HCT116 (cell line): ENCODE measurements at regions not wholly inside any gene's neighbourhood (a gene's known extent, or its start where the extent isn't known, plus 50 kb on each side); places are given as distances from the start of the nearest gene placed in this dataset.

Source experiments
- ATAC-seq: fragments of 200-7000 bp; cut with Tn5 transposase; 2 replicates; pipeline ENCODE4 v1.9.1; 2020; ENCODE audit warnings: mild to moderate bottlenecking, moderate library complexity
- BruUV-seq: library from RNA; stranded (reverse); fragments of 400-500 nt; replicated peaks from 2 replicates; lab custom pipeline; 2021; lab: Mats Ljungman, UMichigan
- CTCF ChIA-PET: fragments of 300-600 bp; sonication (Branson Sonifier 250); formaldehyde crosslinking; loops from one replicate; lab custom pipeline; 2021; ENCODE audit warnings: antibody characterized with exemption; lab: Charles Lee
- POLR2A ChIA-PET: fragments of 300-600, 350-600 bp; sonication (Branson Sonifier 250); formaldehyde crosslinking; loops from one replicate; lab custom pipeline; 2021; ENCODE audit warnings: antibody characterized with exemption; lab: Charles Lee
- RAD21 ChIA-PET, 2 experiments: fragments of 300-600 bp; sonication (Branson Sonifier 250); formaldehyde crosslinking; loops; one replicate each; lab custom pipeline; 2023; ENCODE audit warnings: low total read pairs in 2 of 2; ENCODE audit not compliant: uncharacterized antibody in 2 of 2, unreplicated experiment in 2 of 2, low non-redundant PET in 1 of 2; lab: Charles Lee
- DNase-seq: peaks from one replicate; pipeline ENCODE4 v3.0.0-alpha.2; 2010; ENCODE audit warnings: low read depth, low spot score
- H2AFZ ChIP-seq: fragments of 200-600 bp; shearing (Covaris generic), sonication (generic); 2 replicates; pipeline ENCODE4 v1.6.1; 2017; ENCODE audit warnings: low read depth, mixed run types, mixed read lengths, antibody characterized with exemption, low read length; ENCODE audit not compliant: poor library complexity, severe bottlenecking
- H3K27ac ChIP-seq: 2 replicates; pipeline ENCODE4 v1.5.1; 2012; ENCODE audit warnings: low read depth, low read length
- H3K27me3 ChIP-seq: fragments of 200-600 bp; sonication (generic); 2 replicates; pipeline ENCODE4 v1.6.1; 2016; ENCODE audit warnings: mixed run types, low read length, mixed read lengths; ENCODE audit not compliant: insufficient read depth
- H3K36me3 ChIP-seq, 2 experiments: fragments of 200-500 bp in 1 of 2; fragments of 200-600 bp in 1 of 2; sonication (Bioruptor generic) in 1 of 2; sonication (generic) in 1 of 2; 2 replicates each; pipeline versions ENCODE4 v1.5.1 to v1.6.1; 2014 to 2016; ENCODE audit warnings: low read length in 2 of 2, inconsistent platforms in 1 of 2, mixed read lengths in 1 of 2, mixed run types in 1 of 2; ENCODE audit not compliant: insufficient read depth in 2 of 2, control insufficient read depth in 1 of 2
- H3K4me1 ChIP-seq, 2 experiments: fragments of 200-600 bp in 1 of 2; sonication (generic) in 1 of 2; 2 replicates each; pipeline versions ENCODE4 v1.5.1 to v1.6.1; 2012 to 2017; ENCODE audit warnings: low read length in 2 of 2, inconsistent platforms in 1 of 2, mild to moderate bottlenecking in 1 of 2, mixed read lengths in 1 of 2, mixed run types in 1 of 2, moderate library complexity in 1 of 2; ENCODE audit not compliant: insufficient read depth in 2 of 2, control insufficient read depth in 1 of 2
- H3K4me2 ChIP-seq: fragments of 200-600 bp; sonication (generic); 2 replicates; pipeline ENCODE4 v1.6.1; 2017; ENCODE audit warnings: mixed run types, low read length, mixed read lengths
- H3K4me3 ChIP-seq, 2 experiments: fragments of 200-600 bp in 1 of 2; sonication (generic) in 1 of 2; replicated peaks in 1 of 2; 2 replicates each; pipeline ENCODE4 v1.5.1; 2011 to 2016; ENCODE audit warnings: low read length in 2 of 2, control low read depth in 1 of 2, low read depth in 1 of 2, mild to moderate bottlenecking in 1 of 2, mixed read lengths in 1 of 2, mixed run types in 1 of 2
- H3K79me2 ChIP-seq: fragments of 200-600 bp; sonication (generic); 2 replicates; pipeline ENCODE4 v1.6.1; 2017; ENCODE audit warnings: mild to moderate bottlenecking, mixed run types, low read length, moderate library complexity, mixed read lengths; ENCODE audit not compliant: insufficient read depth
- H3K9ac ChIP-seq: fragments of 200-600 bp; sonication (generic); 2 replicates; pipeline ENCODE4 v1.6.1; 2016; ENCODE audit warnings: low read length, mixed read lengths
- H3K9me2 ChIP-seq: fragments of 200-600 bp; sonication (generic), shearing (Covaris generic); 2 replicates; pipeline ENCODE4 v1.6.1; 2017; ENCODE audit warnings: mixed run types, mild to moderate bottlenecking, moderate library complexity; ENCODE audit not compliant: insufficient read depth
- H3K9me3 ChIP-seq, 2 experiments: fragments of 200-500 bp in 1 of 2; fragments of 200-600 bp in 1 of 2; sonication (Bioruptor generic) in 1 of 2; sonication (generic) in 1 of 2; 2 replicates each; pipeline ENCODE4 v1.6.1; 2014 to 2017; ENCODE audit warnings: low read length in 2 of 2, mixed read lengths in 2 of 2, inconsistent platforms in 1 of 2, low read depth in 1 of 2, mild to moderate bottlenecking in 1 of 2, mixed run types in 1 of 2, moderate library complexity in 1 of 2; ENCODE audit not compliant: control insufficient read depth in 1 of 2, insufficient read depth in 1 of 2
- H4K20me1 ChIP-seq: fragments of 200-600 bp; sonication (generic), shearing (Covaris generic); 2 replicates; pipeline ENCODE4 v1.6.1; 2017; ENCODE audit warnings: mixed run types, mild to moderate bottlenecking, moderate library complexity; ENCODE audit not compliant: insufficient read depth
- CBX3 ChIP-seq: IDR thresholded peaks from 2 replicates; pipeline ENCODE4 v1.6.1; 2012; ENCODE audit warnings: low read depth
- CEBPB ChIP-seq: IDR thresholded peaks from 2 replicates; pipeline ENCODE4 v1.6.1; 2012; ENCODE audit warnings: low read depth
- EGR1 ChIP-seq: IDR thresholded peaks from 2 replicates; pipeline ENCODE4 v1.6.1; 2012; ENCODE audit warnings: low read depth
- ELF1 ChIP-seq: IDR thresholded peaks from 2 replicates; pipeline ENCODE4 v1.6.1; 2012; ENCODE audit warnings: low read depth, borderline replicate concordance
- EZH2 ChIP-seq: fragments of 200-600 bp; sonication (generic); IDR thresholded peaks from 2 replicates; pipeline ENCODE4 v1.6.1; 2017; ENCODE audit warnings: antibody characterized with exemption, mixed run types
- EZH2phosphoT487 ChIP-seq: fragments of 200-600 bp; IDR thresholded peaks from 2 replicates; pipeline ENCODE4 v1.6.1; 2018; ENCODE audit warnings: antibody characterized with exemption, borderline replicate concordance
- FOSL1 ChIP-seq: IDR thresholded peaks from 2 replicates; pipeline ENCODE4 v1.6.1; 2012; ENCODE audit warnings: low read depth
- JUND ChIP-seq: IDR thresholded peaks from 2 replicates; pipeline ENCODE4 v1.6.1; 2012
- POLR2A ChIP-seq: IDR thresholded peaks from 2 replicates; pipeline ENCODE4 v1.7.0; 2011; ENCODE audit warnings: borderline replicate concordance; ENCODE audit not compliant: insufficient read depth, insufficient read length; ENCODE audit errors: extremely low read depth
- POLR2AphosphoS5 ChIP-seq: IDR thresholded peaks from 2 replicates; pipeline ENCODE4 v1.6.1; 2011; ENCODE audit warnings: mild to moderate bottlenecking, low read depth, low read length, moderate library complexity
- RAD21 ChIP-seq: IDR thresholded peaks from 2 replicates; pipeline ENCODE4 v1.6.1; 2012; ENCODE audit warnings: low read depth, mild to moderate bottlenecking
- SIN3A ChIP-seq: IDR thresholded peaks from 2 replicates; pipeline ENCODE4 v1.6.1; 2012; ENCODE audit warnings: low read depth
- SP1 ChIP-seq: IDR thresholded peaks from 2 replicates; pipeline ENCODE4 v1.6.1; 2012; ENCODE audit warnings: low read depth
- TCF7L2 ChIP-seq: IDR thresholded peaks from 2 replicates; pipeline ENCODE4 v1.7.0; 2011; ENCODE audit warnings: borderline replicate concordance, inconsistent platforms; ENCODE audit not compliant: insufficient read depth, insufficient read length; ENCODE audit errors: extremely low read depth
- YY1 ChIP-seq: IDR thresholded peaks from 2 replicates; pipeline ENCODE4 v1.6.1; 2011; ENCODE audit warnings: low read length, low read depth, moderate library complexity, mild to moderate bottlenecking; ENCODE audit not compliant: insufficient replicate concordance; ENCODE audit errors: extremely low read depth
- ZFX ChIP-seq: fragments of 450-650 bp; IDR thresholded peaks from 2 replicates; pipeline ENCODE4 v1.6.1; 2017
- ZNF274 ChIP-seq: fragments of 200-500 bp; sonication (Bioruptor generic); IDR thresholded peaks from 2 replicates; pipeline ENCODE4 v1.6.1; 2014; ENCODE audit warnings: mild to moderate bottlenecking, low read depth, low read length, inconsistent platforms
- intact Hi-C: fragments of 100-400 bp; cut with micrococcal nuclease; formaldehyde crosslinking; loops from 2 replicates; pipeline ENCODE4 v1.10.0; 2022
- TF ChIP-seq, protein P1 (sequence below): IDR thresholded peaks from 2 replicates; pipeline ENCODE4 v1.6.1; 2012; ENCODE audit warnings: low read depth
- TF ChIP-seq, protein P2 (sequence below): IDR thresholded peaks from 2 replicates; pipeline ENCODE4 v1.6.1; 2012

DNA sequence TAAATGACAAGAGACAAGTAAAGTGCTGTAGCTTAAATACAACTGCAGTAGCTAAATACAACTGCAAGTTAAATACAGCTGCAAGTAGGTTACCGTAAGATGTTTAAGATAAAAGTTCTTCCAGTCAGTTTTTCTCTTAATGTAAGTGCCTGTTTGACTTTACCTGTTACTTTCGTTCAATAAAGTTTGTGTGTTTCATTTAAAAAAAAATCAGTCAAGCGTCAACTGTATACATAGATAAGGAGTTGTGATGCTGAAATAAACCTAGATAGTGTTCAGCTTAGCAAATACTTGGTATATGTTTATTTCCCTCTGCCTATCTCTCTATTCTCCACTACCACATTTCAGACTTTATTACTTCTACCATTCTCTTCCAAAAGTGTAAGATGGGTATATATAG is 221.2 kb downstream of the NR2F2 start:
- Histone ChIP-seq H3K27me3 (peaks cover 69% of the 10 kb centered on the region), H3K36me3 (no peaks in the 10 kb centered on the region), H3K27ac (no peak overlapping the region), H3K79me2 (no peaks in the 10 kb centered on the region), H3K4me3 (no peak overlapping the region), H4K20me1 (no peaks in the 10 kb centered on the region), H2AFZ (no peak overlapping the region), H3K4me2 (no peak overlapping the region), H3K9me3 (no peaks in the 10 kb centered on the region), H3K4me1 (no peaks in the 10 kb centered on the region), H3K9me2 (no peaks in the 10 kb centered on the region), H3K9ac (no peak overlapping the region)
- intact Hi-C loops = no loop called here
- TF ChIP-seq POLR2AphosphoS5 = no peak
- no peak for TF ChIP-seq ELF1
- no peak for TF ChIP-seq FOSL1
- TF ChIP-seq ZFX = no peak
- TF ChIP-seq YY1 = no peak
- no peak for TF ChIP-seq EZH2phosphoT487
- no peak for TF ChIP-seq POLR2A
- no peak for TF ChIP-seq SP1
- no peak for TF ChIP-seq TCF7L2
- TF ChIP-seq CEBPB = no peak
- no TSS peak for BruUV-seq
- no peak for DNase-seq
- ChIA-PET RAD21 (no interaction called here), CTCF (no interaction called here), POLR2A (no interaction called here)
- ATAC-seq = no peak

DNA sequence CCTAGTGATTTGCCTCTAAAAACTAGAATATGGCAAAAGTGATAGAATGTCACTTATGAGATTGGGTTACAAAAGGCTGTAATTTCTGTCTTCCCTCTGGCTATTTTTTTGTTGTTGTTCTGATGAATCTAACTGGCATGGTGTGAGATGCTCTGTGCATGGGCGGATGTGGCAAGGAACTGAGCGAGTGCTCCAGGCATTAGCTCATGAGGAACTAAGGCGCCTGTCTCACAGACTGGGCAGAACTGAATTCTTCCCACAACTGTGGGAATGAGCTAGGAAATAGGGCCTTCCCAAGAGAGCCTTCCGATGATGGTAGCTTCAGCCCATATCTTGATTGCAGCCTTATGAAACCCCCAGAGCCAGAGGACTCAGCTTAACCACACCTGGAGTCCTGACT is 222.5 kb downstream of the NR2F2 start:
- Histone ChIP-seq H3K4me1 (no peaks in the 10 kb centered on the region), H2AFZ (no peak overlapping the region), H3K9me2 (no peaks in the 10 kb centered on the region), H3K27me3 (peaks cover 56% of the 10 kb centered on the region), H3K4me3 (no peak overlapping the region), H3K36me3 (no peaks in the 10 kb centered on the region), H3K9ac (no peak overlapping the region), H3K9me3 (no peaks in the 10 kb centered on the region), H3K79me2 (no peaks in the 10 kb centered on the region), H4K20me1 (no peaks in the 10 kb centered on the region), H3K4me2 (no peak overlapping the region), H3K27ac (no peak overlapping the region)
- ChIA-PET POLR2A (no interaction called here), CTCF (no interaction called here), RAD21 (no interaction called here)
- no TSS peak for BruUV-seq
- intact Hi-C loops = no loop called here
- ATAC-seq = no peak
- no peak for DNase-seq
- TF ChIP-seq TCF7L2 (no peak), FOSL1 (no peak), EGR1 (no peak), CEBPB (no peak), POLR2AphosphoS5 (no peak), SP1 (no peak), YY1 (no peak), ELF1 (no peak), ZFX (no peak), EZH2phosphoT487 (no peak), EZH2 (no peak), JUND (no peak), RAD21 (no peak), SIN3A (no peak), ZNF274 (no peak), POLR2A (no peak), CBX3 (no peak)
- TF ChIP-seq, protein P1, sequence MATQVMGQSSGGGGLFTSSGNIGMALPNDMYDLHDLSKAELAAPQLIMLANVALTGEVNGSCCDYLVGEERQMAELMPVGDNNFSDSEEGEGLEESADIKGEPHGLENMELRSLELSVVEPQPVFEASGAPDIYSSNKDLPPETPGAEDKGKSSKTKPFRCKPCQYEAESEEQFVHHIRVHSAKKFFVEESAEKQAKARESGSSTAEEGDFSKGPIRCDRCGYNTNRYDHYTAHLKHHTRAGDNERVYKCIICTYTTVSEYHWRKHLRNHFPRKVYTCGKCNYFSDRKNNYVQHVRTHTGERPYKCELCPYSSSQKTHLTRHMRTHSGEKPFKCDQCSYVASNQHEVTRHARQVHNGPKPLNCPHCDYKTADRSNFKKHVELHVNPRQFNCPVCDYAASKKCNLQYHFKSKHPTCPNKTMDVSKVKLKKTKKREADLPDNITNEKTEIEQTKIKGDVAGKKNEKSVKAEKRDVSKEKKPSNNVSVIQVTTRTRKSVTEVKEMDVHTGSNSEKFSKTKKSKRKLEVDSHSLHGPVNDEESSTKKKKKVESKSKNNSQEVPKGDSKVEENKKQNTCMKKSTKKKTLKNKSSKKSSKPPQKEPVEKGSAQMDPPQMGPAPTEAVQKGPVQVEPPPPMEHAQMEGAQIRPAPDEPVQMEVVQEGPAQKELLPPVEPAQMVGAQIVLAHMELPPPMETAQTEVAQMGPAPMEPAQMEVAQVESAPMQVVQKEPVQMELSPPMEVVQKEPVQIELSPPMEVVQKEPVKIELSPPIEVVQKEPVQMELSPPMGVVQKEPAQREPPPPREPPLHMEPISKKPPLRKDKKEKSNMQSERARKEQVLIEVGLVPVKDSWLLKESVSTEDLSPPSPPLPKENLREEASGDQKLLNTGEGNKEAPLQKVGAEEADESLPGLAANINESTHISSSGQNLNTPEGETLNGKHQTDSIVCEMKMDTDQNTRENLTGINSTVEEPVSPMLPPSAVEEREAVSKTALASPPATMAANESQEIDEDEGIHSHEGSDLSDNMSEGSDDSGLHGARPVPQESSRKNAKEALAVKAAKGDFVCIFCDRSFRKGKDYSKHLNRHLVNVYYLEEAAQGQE = no peak
- TF ChIP-seq, protein P2, sequence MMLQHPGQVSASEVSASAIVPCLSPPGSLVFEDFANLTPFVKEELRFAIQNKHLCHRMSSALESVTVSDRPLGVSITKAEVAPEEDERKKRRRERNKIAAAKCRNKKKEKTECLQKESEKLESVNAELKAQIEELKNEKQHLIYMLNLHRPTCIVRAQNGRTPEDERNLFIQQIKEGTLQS = no peak
